ENCODE measurements at regions not wholly inside any gene's neighbourhood (a gene's known extent, or its start where the extent isn't known, plus 50 kb on each side); places are given as distances from the start of the nearest gene placed in this dataset.

- DNase-seq: no peak
Observed at GRCh38 chr14:94994245-94994644, 163.1 kb downstream of the DICER1 start.

- no peak for DNase-seq
Observed at GRCh38 chr14:94992046-94992445, 165.3 kb downstream of the DICER1 start.

GRCh38 chr14:94989946-94990345 lies 167.4 kb downstream of the DICER1 start:
- no peak for DNase-seq

DNA sequence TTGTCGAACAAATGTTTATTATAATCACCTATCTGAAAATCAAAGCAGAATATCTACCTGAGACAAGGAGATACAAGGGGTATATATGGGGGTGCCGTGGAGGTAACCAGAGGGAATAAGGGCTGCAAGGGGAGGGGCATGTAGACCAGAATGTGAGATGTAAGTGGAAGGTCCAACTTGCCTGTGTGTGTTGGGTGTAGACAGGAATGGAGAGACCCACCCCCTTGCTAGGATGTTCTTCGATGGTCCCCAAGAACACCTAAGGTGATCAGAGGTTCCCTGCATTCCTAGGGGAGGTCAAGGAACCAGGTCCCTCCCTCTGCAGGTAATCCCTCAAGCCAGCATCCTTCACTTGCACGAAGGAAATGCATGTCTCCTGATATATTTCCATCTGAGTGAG lies 167.9 kb downstream of the DICER1 start:
- no peak for DNase-seq

GRCh38 chr14:94987409-94987808 lies 169.9 kb downstream of the DICER1 start:
- no peak for DNase-seq

- DNase-seq: no peak
Observed at GRCh38 chr14:94979891-94980290, 177.4 kb downstream of the DICER1 start.

DNA sequence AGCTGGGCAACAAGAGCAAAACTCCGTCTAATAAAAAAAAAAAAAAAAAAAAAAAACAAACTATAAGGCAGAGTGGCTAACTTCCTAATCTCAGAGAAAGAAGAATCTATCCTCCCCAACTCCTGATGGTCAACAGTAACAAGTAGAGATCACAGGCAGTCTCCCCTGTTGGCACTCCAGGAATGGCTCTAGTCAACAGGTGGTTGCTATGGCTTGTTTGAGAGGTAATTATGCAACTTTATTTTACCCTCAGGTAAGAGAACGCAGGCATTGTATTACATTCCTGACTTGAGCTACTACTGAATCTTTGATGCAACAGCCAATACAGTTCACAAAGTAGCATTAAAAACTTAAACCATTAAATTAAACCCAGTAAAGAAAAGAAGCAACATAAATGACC lies 180.3 kb downstream of the DICER1 start:
- no peak for DNase-seq

DNA sequence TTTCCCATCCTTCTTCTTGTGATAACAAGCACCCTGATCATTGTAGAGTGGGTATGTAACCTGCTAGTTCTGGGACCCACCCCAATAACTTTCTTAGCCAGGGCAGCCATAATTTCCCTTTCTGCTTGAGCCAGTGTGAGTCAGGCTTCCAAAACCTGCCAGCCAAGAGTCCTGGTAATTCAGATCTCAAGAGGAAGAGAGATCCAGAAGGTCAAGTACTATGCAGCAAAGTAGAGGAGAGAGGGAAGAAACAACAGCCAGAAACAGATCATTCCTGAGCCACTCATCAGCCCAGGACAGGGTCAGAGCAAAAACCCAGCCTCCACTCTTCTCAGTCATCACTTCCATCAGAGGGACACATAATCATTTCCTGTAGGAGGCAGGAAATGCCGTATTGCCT lies 182.0 kb downstream of the DICER1 start:
- DNase-seq: no peak

- no peak for DNase-seq
Observed at GRCh38 chr14:94974893-94975292, 182.4 kb downstream of the DICER1 start.

DNA sequence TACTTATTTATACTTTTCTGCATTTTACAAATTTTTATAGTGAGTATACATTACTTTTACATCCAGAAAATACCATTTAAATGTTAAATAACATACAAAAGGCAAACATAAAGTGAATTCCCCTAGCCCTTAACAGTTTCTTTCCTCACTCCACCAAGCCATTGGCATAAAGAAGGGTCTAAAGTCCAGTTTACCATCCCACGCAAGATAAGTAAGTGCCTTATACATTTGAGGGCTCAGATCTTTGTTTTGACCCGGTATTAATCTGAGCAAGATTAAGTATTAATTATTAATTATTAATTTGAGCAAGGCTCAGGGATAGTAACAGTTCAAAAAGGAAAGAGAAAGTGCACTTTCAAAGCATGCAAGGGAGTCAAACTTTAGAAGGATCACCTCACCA lies 182.9 kb downstream of the DICER1 start:
- DNase-seq: no peak

DNA sequence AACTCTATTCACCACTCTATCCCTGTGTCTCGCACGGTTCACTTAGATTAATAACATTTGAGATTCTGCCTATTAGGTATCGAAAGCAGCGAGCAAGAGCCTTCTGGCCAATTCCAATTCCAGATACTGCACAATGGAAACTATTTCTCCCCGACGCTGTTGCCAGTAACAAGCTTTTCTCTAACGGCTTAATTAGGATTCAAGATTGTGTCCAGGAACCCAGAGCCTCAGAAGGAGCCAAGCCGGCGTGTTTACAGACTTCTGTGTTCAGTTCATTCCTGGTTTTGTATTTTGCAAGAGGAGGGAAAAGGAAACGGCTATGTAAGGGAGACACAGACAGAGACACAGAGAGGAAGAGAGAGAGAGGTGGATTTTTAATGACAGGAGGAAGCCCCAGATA lies 185.6 kb downstream of the DICER1 start:
- DNase-seq: no peak

DNA sequence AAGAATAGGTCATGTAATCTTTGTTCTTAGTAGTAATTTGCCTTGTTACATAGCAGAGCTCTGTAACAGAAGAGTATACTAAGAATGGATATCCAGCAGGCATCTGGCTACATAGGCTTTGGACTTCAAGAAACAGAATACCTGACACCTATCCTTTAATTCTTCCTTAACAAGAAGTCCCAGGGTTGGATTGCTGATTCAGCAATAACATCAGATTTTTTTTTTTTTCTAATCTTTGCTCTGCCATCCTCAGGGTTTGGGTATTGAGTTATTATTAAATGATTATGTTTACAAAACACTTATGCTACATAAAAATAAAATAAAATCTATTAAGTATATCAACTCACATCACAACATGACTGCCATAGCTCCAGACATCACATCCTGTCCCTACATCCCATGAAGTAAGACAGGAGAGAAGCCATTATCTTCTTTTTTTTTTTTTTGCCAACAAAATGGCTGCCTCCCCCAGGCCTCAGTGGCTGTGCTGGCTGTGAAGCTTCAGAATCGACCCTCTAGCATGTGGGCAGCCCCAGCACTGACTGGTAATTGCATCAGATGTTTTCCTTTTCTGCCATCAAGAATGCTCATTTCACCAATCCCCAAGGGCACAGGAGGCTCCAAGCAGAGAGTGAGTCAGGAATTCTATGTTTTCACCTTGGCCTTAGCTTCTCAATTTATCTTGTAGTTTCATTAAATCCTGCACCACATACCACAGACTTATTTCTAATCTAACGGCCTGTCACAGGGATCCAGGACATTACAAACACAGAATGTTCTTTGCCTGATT lies 186.2 kb downstream of the DICER1 start:
- DNase-seq: no peak

DNA sequence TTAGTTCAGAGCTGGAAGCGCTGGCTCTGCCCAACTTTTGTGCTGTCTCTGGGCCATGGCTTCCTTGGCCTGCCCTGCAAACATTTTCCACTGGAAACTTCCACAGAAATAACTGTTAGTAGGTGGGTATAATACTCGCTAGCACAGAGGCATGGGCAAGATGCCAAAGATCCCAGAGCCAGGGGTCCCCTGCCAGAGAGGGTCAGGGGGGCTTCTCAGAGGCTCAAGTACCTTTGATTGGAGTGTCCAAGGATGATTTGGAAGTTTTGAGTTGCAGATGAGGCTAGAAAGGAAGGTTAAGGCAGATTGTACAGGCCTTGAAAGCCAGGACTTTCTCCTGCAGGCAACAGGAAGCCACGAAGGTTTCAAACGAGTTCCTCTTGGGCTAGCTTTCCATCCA lies 187.6 kb downstream of the DICER1 start:
- DNase-seq: no peak

DNA sequence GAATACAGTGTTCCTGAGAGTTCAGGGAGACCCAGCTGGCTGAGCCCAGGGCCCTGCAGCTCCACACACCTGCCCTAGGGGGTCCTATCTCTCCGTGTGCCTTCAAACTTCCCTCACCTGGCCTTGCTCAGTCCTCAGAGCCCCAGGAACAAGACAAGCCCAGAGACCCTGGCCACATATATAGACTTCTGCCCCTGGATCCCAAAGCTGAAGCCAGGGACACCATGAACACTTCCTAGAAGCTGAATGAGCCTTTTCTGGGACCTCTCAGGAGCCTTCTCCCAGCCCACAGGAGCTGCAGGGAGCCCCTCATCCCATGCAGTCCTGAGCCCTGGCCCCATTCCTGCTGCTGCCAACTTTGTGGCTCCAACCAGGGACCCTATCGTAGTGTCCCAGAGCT lies 190.5 kb downstream of the DICER1 start:
- no peak for DNase-seq

GRCh38 chr14:94966344-94966743 lies 191.0 kb downstream of the DICER1 start:
- DNase-seq: no peak

- no peak for DNase-seq
Observed at GRCh38 chr14:94965551-94966313, 191.6 kb downstream of the DICER1 start.

DNA sequence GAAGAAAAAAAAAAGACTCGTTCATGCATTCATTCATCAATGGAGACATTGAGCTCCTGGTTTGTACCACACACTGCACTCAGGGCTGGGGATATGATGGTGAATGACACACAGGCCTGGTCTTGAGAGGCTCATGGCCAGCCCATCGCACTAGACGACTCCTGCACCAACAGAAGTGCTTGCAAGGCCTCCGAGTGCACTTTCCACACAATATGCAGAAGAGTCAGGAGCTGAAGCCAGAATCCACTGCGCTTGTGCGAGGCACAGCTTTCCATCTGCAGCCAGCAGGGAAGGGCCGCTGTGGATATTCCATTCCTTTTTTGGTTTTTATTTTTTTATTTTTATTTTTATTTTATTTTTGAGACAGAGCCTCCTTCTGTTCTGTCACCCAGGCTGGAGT lies 192.4 kb downstream of the DICER1 start:
- no peak for DNase-seq

- no peak for DNase-seq
Observed at GRCh38 chr14:94964181-94964580, 193.1 kb downstream of the DICER1 start.

DNA sequence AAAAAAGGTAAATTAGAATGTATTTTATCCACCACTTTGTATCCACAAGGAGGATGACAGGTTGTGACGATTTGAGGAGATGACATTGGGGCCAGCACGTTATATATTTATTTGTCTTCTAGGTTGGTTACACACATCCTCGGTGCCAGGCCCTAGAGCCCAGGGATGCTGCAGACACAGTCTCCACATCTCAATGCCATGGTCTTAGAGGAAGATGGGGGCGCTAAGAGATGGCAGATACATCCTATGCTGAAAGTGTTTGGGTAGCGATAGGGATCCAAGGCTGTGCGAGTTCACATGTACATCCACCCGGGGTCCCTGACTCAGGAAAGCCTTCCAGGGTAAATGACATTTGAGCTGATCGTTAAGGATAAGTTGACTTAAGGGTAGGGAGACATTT lies 193.1 kb upstream of the GSC start:
- no peak for DNase-seq

GRCh38 chr14:94962166-94962575 lies 192.3 kb upstream of the GSC start:
- no peak for DNase-seq

GRCh38 chr14:94961386-94962165 lies 191.7 kb upstream of the GSC start:
- DNase-seq: no peak

GRCh38 chr14:94960285-94961001 lies 190.5 kb upstream of the GSC start:
- no peak for DNase-seq
